A549 (cell line): ENCODE measurements at regions not wholly inside any gene's neighbourhood (a gene's known extent, or its start where the extent isn't known, plus 50 kb on each side); places are given as distances from the start of the nearest gene placed in this dataset.
A peak's percentile ranks its signal among the peaks of the same experiment; 100 is the strongest.

Experiments used
- ATAC-seq, 2 experiments: fragments of 200-7000 bp in 1 of 2; fragments of >200 bp in 1 of 2; cut with Nextera tagmentation in 1 of 2; cut with Tn5 transposase in 1 of 2; 3 replicates each; pipeline versions ENCODE4 v1.8.0 to v1.9.1; 2018 to 2020; ENCODE audit warnings: mild to moderate bottlenecking in 1 of 2, moderate library complexity in 1 of 2
- CTCF ChIA-PET: fragments of 300-600 bp; sonication (Branson Sonifier 250); formaldehyde crosslinking; extraction: SDS; loops from one replicate; lab custom pipeline; 2021; ENCODE audit warnings: antibody characterized with exemption, inconsistent platforms; lab: Yijun Ruan, JAX
- POLR2A ChIA-PET: fragments of 350-600 bp; formaldehyde crosslinking; extraction: SDS; loops from one replicate; lab custom pipeline; 2021; ENCODE audit warnings: antibody characterized with exemption, inconsistent platforms; lab: Yijun Ruan, JAX
- DNase-seq, 2 experiments: peaks; one replicate each; pipeline versions ENCODE4 v3.0.0 to v3.0.0-alpha.2; 2011 to 2016; ENCODE audit warnings: low read depth in 1 of 2, low spot score in 1 of 2
- FAIRE-seq: peaks from 2 replicates; lab custom pipeline; 2011; peaks lifted over from hg19 to GRCh38; lab: Jason Lieb, UNC
- H3K27ac ChIP-seq, 2 experiments: fragments of >200 bp; sonication (Bioruptor Twin); formaldehyde crosslinking; 3 replicates each; pipeline ENCODE4 v1.5.1; 2016 to 2017
- H3K4me1 ChIP-seq: fragments of >200 bp; sonication (Bioruptor Twin); formaldehyde crosslinking; 3 replicates; pipeline ENCODE4 v1.6.1; 2016
- H3K4me2 ChIP-seq: fragments of >200 bp; sonication (Bioruptor Twin); formaldehyde crosslinking; 3 replicates; pipeline ENCODE4 v1.6.1; 2016
- H3K4me3 ChIP-seq: fragments of >200 bp; sonication (Bioruptor Twin); formaldehyde crosslinking; 3 replicates; pipeline ENCODE4 v1.5.1; 2016
- H3K9me3 ChIP-seq: fragments of >200 bp; sonication (Bioruptor Twin); formaldehyde crosslinking; 3 replicates; pipeline ENCODE4 v1.6.1; 2016
- ATOH8 ChIP-seq: fragments of 250-450 bp; sonication (Bioruptor Pico); IDR thresholded peaks from 2 replicates; pipeline ENCODE4 v1.5.0; 2020; ENCODE audit warnings: low read depth, mild to moderate bottlenecking, moderate library complexity
- CBX2 ChIP-seq: fragments of 200-600 bp; sonication (generic); IDR thresholded peaks from 2 replicates; pipeline ENCODE4 v1.6.1; 2016; ENCODE audit warnings: low read depth, mild to moderate bottlenecking, borderline replicate concordance
- CHD4 ChIP-seq: fragments of 200-600 bp; sonication (generic); IDR thresholded peaks from 2 replicates; pipeline ENCODE4 v1.6.1; 2016; ENCODE audit warnings: antibody characterized with exemption, mild to moderate bottlenecking, borderline replicate concordance
- FOXS1 ChIP-seq: fragments of 250-450 bp; sonication (Bioruptor Pico); IDR thresholded peaks from 2 replicates; pipeline ENCODE4 v1.5.0; 2020; ENCODE audit warnings: mild to moderate bottlenecking, moderate library complexity
- GATA3 ChIP-seq: IDR thresholded peaks from 2 replicates; pipeline ENCODE4 v1.6.1; 2012; ENCODE audit warnings: borderline replicate concordance
- HEYL ChIP-seq: fragments of 250-450 bp; sonication (Bioruptor Pico); IDR thresholded peaks from 2 replicates; pipeline ENCODE4 v1.8.0; 2021; ENCODE audit warnings: mild to moderate bottlenecking, moderate library complexity
- HOXB5 ChIP-seq: fragments of 250-450 bp; sonication (Bioruptor Pico); IDR thresholded peaks from 2 replicates; pipeline ENCODE4 v1.5.0; 2020; ENCODE audit warnings: mild to moderate bottlenecking, moderate library complexity
- JUNB ChIP-seq: fragments of >200 bp; sonication (Bioruptor Twin); formaldehyde crosslinking; IDR thresholded peaks from 2 replicates; pipeline ENCODE4 v1.6.1; 2016
- MAZ ChIP-seq: fragments of 150-350 bp; IDR thresholded peaks from 2 replicates; pipeline ENCODE4 v1.6.1; 2014; ENCODE audit warnings: antibody characterized with exemption, low read depth, low read length, borderline replicate concordance
- MYC ChIP-seq: IDR thresholded peaks from 2 replicates; pipeline ENCODE4 v1.6.1; 2012; ENCODE audit warnings: mild to moderate bottlenecking, inconsistent platforms, low read length, improper control_type of control experiment, borderline replicate concordance
- NFE2L2 ChIP-seq: fragments of 150-350 bp; conservative IDR thresholded peaks from 2 replicates; pipeline ENCODE4 v1.6.1; 2014; ENCODE audit warnings: low read length
- NPAS2 ChIP-seq: fragments of 250-450 bp; sonication (Bioruptor Pico); IDR thresholded peaks from 2 replicates; pipeline ENCODE4 v1.8.0; 2022; ENCODE audit warnings: mild to moderate bottlenecking, moderate library complexity, borderline replicate concordance
- NR3C1 ChIP-seq: fragments of >200 bp; sonication (Bioruptor Twin); formaldehyde crosslinking; IDR thresholded peaks from 3 replicates; pipeline ENCODE4 v1.6.1; 2017
- POLR2AphosphoS2 ChIP-seq: conservative IDR thresholded peaks from 2 replicates; pipeline ENCODE4 v1.6.1; 2012; ENCODE audit warnings: low read length, improper control_type of control experiment, inconsistent platforms
- RAD21 ChIP-seq, 2 experiments: fragments of >200 bp in 1 of 2; sonication (Bioruptor Twin) in 1 of 2; formaldehyde crosslinking in 1 of 2; IDR thresholded peaks in 1 of 2; conservative IDR thresholded peaks in 1 of 2; 2 replicates in 1 of 2; 3 replicates in 1 of 2; pipeline ENCODE4 v1.6.1; 2012 to 2018; ENCODE audit warnings: inconsistent platforms in 1 of 2
- RNF2 ChIP-seq: fragments of 200-600 bp; sonication (generic); IDR thresholded peaks from 2 replicates; pipeline ENCODE4 v1.6.1; 2016; ENCODE audit warnings: low read depth, mild to moderate bottlenecking, antibody characterized with exemption, moderate library complexity, borderline replicate concordance
- SMC3 ChIP-seq: fragments of >200 bp; sonication (Bioruptor Twin); formaldehyde crosslinking; IDR thresholded peaks from 3 replicates; pipeline ENCODE4 v1.6.1; 2018; ENCODE audit warnings: inconsistent platforms
- TP53 ChIP-seq: fragments of 250-450 bp; sonication (Bioruptor Pico); IDR thresholded peaks from 2 replicates; pipeline ENCODE4 v1.5.0; 2021; ENCODE audit warnings: mild to moderate bottlenecking, moderate library complexity
- ZC3H11A ChIP-seq: fragments of 450-650 bp; IDR thresholded peaks from 2 replicates; pipeline ENCODE4 v1.6.1; 2014; ENCODE audit warnings: antibody characterized with exemption, mild to moderate bottlenecking
- WGBS: methylation state at CpG from one replicate; pipeline ENCODE4 v1.1.6; 2017; ENCODE audit errors: missing lambda C conversion rate; 5-methylcytosine and 5-hydroxymethylcytosine counted together
- TF ChIP-seq, protein P1 (sequence below): IDR thresholded peaks from 2 replicates; pipeline ENCODE4 v1.6.1; 2012
- TF ChIP-seq, protein P2 (sequence below): fragments of 150-350 bp; IDR thresholded peaks from 2 replicates; pipeline ENCODE4 v1.6.1; 2014; ENCODE audit warnings: low read depth, mild to moderate bottlenecking, low read length
- TF ChIP-seq, protein P3 (sequence below): fragments of 250-450 bp; sonication (Bioruptor Pico); IDR thresholded peaks from 2 replicates; pipeline ENCODE4 v1.5.0; 2021; ENCODE audit warnings: mild to moderate bottlenecking, moderate library complexity, borderline replicate concordance

DNA sequence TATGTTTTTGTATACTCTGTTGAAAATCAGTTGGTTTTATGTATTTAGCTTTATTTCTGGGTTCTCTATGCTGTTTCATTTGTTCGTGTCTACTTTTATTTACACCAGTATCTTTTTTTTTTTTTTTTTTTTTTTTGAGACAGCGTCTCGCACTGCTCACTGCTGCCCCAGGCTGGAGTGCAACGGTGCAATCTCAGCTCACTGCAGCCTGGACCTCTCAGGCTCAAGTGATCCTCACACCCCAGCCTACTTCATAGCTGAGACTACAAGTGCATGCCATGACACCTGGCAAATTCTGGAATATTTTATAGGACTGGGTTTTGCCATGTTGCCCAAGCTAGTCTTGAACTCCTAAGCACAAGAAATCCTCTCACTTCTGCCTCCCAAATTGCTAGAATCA lies 869.4 kb upstream of the CDH6 start:
- DNase-seq, result peak in 1 of 2 experiments; percentile 1
- POLR2A ChIA-PET, result interaction anchor here (0.6 kb wide), 1 partner anchor 221 kb away, joined by 3 read pairs; no protein-coding TSS in a partner anchor
- no peak for TF ChIP-seq HEYL
- TF ChIP-seq RNF2, result no peak
- TF ChIP-seq JUNB, result no peak
- TF ChIP-seq NFE2L2, result no peak
- TF ChIP-seq, protein P1, sequence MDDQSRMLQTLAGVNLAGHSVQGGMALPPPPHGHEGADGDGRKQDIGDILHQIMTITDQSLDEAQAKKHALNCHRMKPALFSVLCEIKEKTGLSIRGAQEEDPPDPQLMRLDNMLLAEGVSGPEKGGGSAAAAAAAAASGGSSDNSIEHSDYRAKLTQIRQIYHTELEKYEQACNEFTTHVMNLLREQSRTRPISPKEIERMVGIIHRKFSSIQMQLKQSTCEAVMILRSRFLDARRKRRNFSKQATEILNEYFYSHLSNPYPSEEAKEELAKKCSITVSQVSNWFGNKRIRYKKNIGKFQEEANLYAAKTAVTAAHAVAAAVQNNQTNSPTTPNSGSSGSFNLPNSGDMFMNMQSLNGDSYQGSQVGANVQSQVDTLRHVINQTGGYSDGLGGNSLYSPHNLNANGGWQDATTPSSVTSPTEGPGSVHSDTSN, result no peak
- no peak for TF ChIP-seq CHD4
- TF ChIP-seq NPAS2 (CRISPR knock-in tag), result no peak
- TF ChIP-seq MYC, result no peak
- TF ChIP-seq, protein P2, sequence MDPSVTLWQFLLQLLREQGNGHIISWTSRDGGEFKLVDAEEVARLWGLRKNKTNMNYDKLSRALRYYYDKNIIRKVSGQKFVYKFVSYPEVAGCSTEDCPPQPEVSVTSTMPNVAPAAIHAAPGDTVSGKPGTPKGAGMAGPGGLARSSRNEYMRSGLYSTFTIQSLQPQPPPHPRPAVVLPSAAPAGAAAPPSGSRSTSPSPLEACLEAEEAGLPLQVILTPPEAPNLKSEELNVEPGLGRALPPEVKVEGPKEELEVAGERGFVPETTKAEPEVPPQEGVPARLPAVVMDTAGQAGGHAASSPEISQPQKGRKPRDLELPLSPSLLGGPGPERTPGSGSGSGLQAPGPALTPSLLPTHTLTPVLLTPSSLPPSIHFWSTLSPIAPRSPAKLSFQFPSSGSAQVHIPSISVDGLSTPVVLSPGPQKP, result no peak
- TF ChIP-seq MAZ, result no peak
- TF ChIP-seq TP53 (CRISPR knock-in tag), result no peak
- TF ChIP-seq HOXB5 (CRISPR knock-in tag), result no peak
- no peak for TF ChIP-seq RAD21 (conservative IDR thresholded peaks at IDR 0.05 in 1 of 2, IDR thresholded peaks at IDR 0.05 in 1 of 2)
- no peak for TF ChIP-seq SMC3
- TF ChIP-seq, all 56 proteins: peak for 0
- Histone ChIP-seq H3K9me3 (no peaks in the 10 kb centered on the region), H3K4me2 (no peak overlapping the region), H3K4me3 (no peak overlapping the region), H3K27ac (no peak overlapping the region), H3K4me1 (no peaks in the 10 kb centered on the region)
- CTCF ChIA-PET, result interaction anchor here (0.6 to 0.7 kb wide), 3 partner anchors 14 to 279 kb away, joined by 3 read pairs; no protein-coding TSS in a partner anchor
- ATAC-seq, result 0 out of 6 replicates have a peak, but pooled peaks of 1 of the 2 experiments have one; percentile 36
- 30% methylated on average over 4 of the region's 4 CpGs for WGBS
- no peak for FAIRE-seq

- ATAC-seq, result no peak
- Histone ChIP-seq H3K4me1 (no peaks in the 10 kb centered on the region), H3K27ac (no peak overlapping the region), H3K4me3 (no peak overlapping the region), H3K4me2 (no peak overlapping the region), H3K9me3 (peaks cover 3% of the 10 kb centered on the region; the same call in 2 of the 3 replicates)
- 0% methylated on average over 1 of the region's 1 CpG for WGBS
- POLR2A ChIA-PET, result no interaction called here
- FAIRE-seq, result no peak
- DNase-seq, result no peak
- TF ChIP-seq TP53 (CRISPR knock-in tag) (no peak), NR3C1 (no peak), HOXB5 (CRISPR knock-in tag) (no peak), CBX2 (no peak), MYC (no peak), ATOH8 (CRISPR knock-in tag) (no peak), FOXS1 (no peak), GATA3 (no peak), HEYL (no peak), ZC3H11A (no peak), POLR2AphosphoS2 (no peak)
- TF ChIP-seq, protein P1, result no peak
- TF ChIP-seq, protein P3, sequence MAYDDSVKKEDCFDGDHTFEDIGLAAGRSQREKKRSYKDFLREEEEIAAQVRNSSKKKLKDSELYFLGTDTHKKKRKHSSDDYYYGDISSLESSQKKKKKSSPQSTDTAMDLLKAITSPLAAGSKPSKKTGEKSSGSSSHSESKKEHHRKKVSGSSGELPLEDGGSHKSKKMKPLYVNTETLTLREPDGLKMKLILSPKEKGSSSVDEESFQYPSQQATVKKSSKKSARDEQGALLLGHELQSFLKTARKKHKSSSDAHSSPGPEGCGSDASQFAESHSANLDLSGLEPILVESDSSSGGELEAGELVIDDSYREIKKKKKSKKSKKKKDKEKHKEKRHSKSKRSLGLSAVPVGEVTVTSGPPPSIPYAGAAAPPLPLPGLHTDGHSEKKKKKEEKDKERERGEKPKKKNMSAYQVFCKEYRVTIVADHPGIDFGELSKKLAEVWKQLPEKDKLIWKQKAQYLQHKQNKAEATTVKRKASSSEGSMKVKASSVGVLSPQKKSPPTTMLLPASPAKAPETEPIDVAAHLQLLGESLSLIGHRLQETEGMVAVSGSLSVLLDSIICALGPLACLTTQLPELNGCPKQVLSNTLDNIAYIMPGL, result no peak
- CTCF ChIA-PET, result no interaction called here
These were observed 905.6 kb upstream of the CDH6 start for GRCh38 chr5:30287890-30288289.
